Panc1 (cell line): ENCODE measurements at regions not wholly inside any gene's neighbourhood (a gene's known extent, or its start where the extent isn't known, plus 50 kb on each side); places are given as distances from the start of the nearest gene placed in this dataset.

Experiments used
- ATAC-seq: fragments of 200-7000 bp; cut with Tn5 transposase; 2 replicates; pipeline ENCODE4 v1.9.1; 2020; ENCODE audit warnings: mild to moderate bottlenecking, moderate library complexity
- BruUV-seq: library from RNA; stranded (reverse); fragments of 400-500 nt; replicated peaks from 2 replicates; lab custom pipeline; 2021; lab: Mats Ljungman, UMichigan
- CTCF ChIA-PET: fragments of 300-600 bp; sonication (Branson Sonifier 250); formaldehyde crosslinking; loops from one replicate; lab custom pipeline; 2022; ENCODE audit warnings: antibody characterized with exemption; lab: Charles Lee
- POLR2A ChIA-PET: fragments of 300-600 bp; sonication (Branson Sonifier 250); formaldehyde crosslinking; loops from one replicate; lab custom pipeline; 2022; ENCODE audit warnings: antibody characterized with exemption; lab: Charles Lee
- DNase-seq: peaks from one replicate; pipeline ENCODE4 v3.0.0-alpha.2; 2010; ENCODE audit warnings: low read depth, low spot score
- H3K27ac ChIP-seq: 2 replicates; pipeline ENCODE4 v1.5.1; 2011; ENCODE audit warnings: mild to moderate bottlenecking, low read length, inconsistent platforms
- H3K27me3 ChIP-seq: fragments of 200-500 bp; sonication (Bioruptor generic); 2 replicates; pipeline ENCODE4 v1.6.0; 2014; ENCODE audit warnings: low read length, inconsistent platforms; ENCODE audit not compliant: control insufficient read depth, insufficient read depth
- H3K36me3 ChIP-seq: fragments of 200-500 bp; sonication (Bioruptor generic); 2 replicates; pipeline ENCODE4 v1.5.1; 2014; ENCODE audit warnings: inconsistent platforms, mild to moderate bottlenecking, low read length, moderate library complexity; ENCODE audit not compliant: control insufficient read depth, insufficient read depth
- H3K4me1 ChIP-seq: 2 replicates; pipeline ENCODE4 v1.5.1; 2011; ENCODE audit warnings: inconsistent platforms, mild to moderate bottlenecking, low read length, moderate library complexity; ENCODE audit not compliant: control insufficient read depth, insufficient read depth
- H3K4me3 ChIP-seq, 2 experiments: 2 replicates each; pipeline ENCODE4 v1.5.1; 2011 to 2012; ENCODE audit warnings: low read depth in 2 of 2, low read length in 2 of 2, mild to moderate bottlenecking in 2 of 2, inconsistent platforms in 1 of 2, moderate library complexity in 1 of 2
- H3K9me3 ChIP-seq: fragments of 200-500 bp; sonication (Bioruptor generic); 2 replicates; pipeline ENCODE4 v1.5.1; 2014; ENCODE audit warnings: low read depth, mild to moderate bottlenecking, inconsistent platforms, low read length, moderate library complexity; ENCODE audit not compliant: control insufficient read depth, insufficient read depth
- POLR2AphosphoS5 ChIP-seq: IDR thresholded peaks from 2 replicates; pipeline ENCODE4 v1.6.1; 2012; ENCODE audit warnings: mild to moderate bottlenecking, low read depth, low read length, moderate library complexity
- SIN3A ChIP-seq: IDR thresholded peaks from 2 replicates; pipeline ENCODE4 v1.6.1; 2012; ENCODE audit warnings: low read depth, mild to moderate bottlenecking, low read length, moderate library complexity, borderline replicate concordance; ENCODE audit not compliant: insufficient read depth
- TCF7L2 ChIP-seq: IDR thresholded peaks from 2 replicates; pipeline ENCODE4 v1.6.1; 2011; ENCODE audit warnings: mild to moderate bottlenecking, low read depth, low read length, inconsistent platforms
- in situ Hi-C: cut with HindIII; loops from 2 replicates; pipeline ENCODE4 v1.10.0; 2016; ENCODE audit warnings: low sequenced_read_pairs, low pct_unique_long_range_greater_than_20kb
- intact Hi-C: fragments of 100-400 bp; cut with micrococcal nuclease; formaldehyde crosslinking; loops from one replicate; pipeline ENCODE4 v1.10.0; 2022; ENCODE audit not compliant: unreplicated experiment
- TF ChIP-seq, protein P1 (sequence below), 2 experiments: IDR thresholded peaks; 2 replicates each; pipeline ENCODE4 v1.6.1; 2011 to 2012; ENCODE audit warnings: low read depth in 2 of 2, control low read depth in 1 of 2, low read length in 1 of 2, mild to moderate bottlenecking in 1 of 2, moderate library complexity in 1 of 2; ENCODE audit not compliant: insufficient read depth in 1 of 2
- TF ChIP-seq, protein P2 (sequence below): fragments of 450-650 bp; IDR thresholded peaks from 2 replicates; pipeline ENCODE4 v1.5.1; 2017; ENCODE audit warnings: mild to moderate bottlenecking

DNA sequence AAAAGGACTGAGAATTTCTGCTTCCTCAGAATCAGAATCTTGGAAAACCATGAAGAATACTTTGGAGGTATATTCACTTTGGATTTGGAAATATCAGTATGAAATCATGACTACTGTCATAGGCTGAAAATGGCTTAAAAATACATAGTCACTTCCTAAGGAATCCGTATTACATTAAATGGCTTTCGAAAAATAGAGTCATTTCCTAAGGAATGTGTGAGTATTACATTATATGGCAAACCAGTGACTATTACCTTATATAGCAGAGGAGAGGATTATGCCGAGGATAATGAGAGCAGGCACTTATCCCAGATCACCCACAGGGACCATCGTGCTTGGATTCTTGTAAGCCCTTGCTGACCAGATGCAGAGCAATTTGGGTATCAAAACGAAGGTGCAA, 1471.8 kb downstream of the EFNB2 start:
- BruUV-seq, result no TSS peak
- TF ChIP-seq, protein P1, sequence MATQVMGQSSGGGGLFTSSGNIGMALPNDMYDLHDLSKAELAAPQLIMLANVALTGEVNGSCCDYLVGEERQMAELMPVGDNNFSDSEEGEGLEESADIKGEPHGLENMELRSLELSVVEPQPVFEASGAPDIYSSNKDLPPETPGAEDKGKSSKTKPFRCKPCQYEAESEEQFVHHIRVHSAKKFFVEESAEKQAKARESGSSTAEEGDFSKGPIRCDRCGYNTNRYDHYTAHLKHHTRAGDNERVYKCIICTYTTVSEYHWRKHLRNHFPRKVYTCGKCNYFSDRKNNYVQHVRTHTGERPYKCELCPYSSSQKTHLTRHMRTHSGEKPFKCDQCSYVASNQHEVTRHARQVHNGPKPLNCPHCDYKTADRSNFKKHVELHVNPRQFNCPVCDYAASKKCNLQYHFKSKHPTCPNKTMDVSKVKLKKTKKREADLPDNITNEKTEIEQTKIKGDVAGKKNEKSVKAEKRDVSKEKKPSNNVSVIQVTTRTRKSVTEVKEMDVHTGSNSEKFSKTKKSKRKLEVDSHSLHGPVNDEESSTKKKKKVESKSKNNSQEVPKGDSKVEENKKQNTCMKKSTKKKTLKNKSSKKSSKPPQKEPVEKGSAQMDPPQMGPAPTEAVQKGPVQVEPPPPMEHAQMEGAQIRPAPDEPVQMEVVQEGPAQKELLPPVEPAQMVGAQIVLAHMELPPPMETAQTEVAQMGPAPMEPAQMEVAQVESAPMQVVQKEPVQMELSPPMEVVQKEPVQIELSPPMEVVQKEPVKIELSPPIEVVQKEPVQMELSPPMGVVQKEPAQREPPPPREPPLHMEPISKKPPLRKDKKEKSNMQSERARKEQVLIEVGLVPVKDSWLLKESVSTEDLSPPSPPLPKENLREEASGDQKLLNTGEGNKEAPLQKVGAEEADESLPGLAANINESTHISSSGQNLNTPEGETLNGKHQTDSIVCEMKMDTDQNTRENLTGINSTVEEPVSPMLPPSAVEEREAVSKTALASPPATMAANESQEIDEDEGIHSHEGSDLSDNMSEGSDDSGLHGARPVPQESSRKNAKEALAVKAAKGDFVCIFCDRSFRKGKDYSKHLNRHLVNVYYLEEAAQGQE (IDR thresholded peaks at IDR 0.05; ENCODE audit: insufficient read depth in 1 of 2, low read depth in 2 of 2, low read length in 1 of 2), result no peak
- TF ChIP-seq, protein P2, sequence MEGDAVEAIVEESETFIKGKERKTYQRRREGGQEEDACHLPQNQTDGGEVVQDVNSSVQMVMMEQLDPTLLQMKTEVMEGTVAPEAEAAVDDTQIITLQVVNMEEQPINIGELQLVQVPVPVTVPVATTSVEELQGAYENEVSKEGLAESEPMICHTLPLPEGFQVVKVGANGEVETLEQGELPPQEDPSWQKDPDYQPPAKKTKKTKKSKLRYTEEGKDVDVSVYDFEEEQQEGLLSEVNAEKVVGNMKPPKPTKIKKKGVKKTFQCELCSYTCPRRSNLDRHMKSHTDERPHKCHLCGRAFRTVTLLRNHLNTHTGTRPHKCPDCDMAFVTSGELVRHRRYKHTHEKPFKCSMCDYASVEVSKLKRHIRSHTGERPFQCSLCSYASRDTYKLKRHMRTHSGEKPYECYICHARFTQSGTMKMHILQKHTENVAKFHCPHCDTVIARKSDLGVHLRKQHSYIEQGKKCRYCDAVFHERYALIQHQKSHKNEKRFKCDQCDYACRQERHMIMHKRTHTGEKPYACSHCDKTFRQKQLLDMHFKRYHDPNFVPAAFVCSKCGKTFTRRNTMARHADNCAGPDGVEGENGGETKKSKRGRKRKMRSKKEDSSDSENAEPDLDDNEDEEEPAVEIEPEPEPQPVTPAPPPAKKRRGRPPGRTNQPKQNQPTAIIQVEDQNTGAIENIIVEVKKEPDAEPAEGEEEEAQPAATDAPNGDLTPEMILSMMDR, result no peak
- no peak for TF ChIP-seq POLR2AphosphoS5
- TF ChIP-seq TCF7L2, result no peak
- TF ChIP-seq SIN3A, result no peak
- in situ Hi-C loops (no loop called here), intact Hi-C loops (no loop called here)
- no peaks in the 10 kb centered on the region for H3K27me3 ChIP-seq
- ChIA-PET CTCF (no interaction called here), POLR2A (no interaction called here)
- DNase-seq (no peak), ATAC-seq (no peak)
- H3K36me3 ChIP-seq, result no peaks in the 10 kb centered on the region
- H3K9me3 ChIP-seq, result no peaks in the 10 kb centered on the region
- H3K4me3 ChIP-seq, result no peak overlapping the region
- H3K27ac ChIP-seq, result no peak overlapping the region
- no peaks in the 10 kb centered on the region for H3K4me1 ChIP-seq

DNA sequence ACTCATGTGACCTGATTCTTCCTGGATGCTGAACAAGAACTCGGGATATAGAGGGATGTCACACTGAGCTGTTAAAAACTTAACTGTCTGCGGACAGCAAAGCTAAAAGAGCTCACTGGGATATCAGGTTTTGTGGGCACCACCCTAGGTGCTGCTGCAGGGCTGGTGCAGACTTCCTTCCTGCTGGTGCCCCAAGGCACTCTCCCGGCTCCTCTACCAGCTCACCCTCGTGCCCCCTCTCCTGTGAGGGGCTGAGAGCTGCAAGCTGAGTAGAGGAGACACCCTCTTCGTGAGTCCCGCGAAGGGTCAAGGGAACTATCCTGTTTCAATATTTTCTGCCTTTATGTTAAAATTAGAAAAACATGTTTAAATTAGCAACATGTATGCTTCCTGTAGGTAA, 1475.7 kb downstream of the EFNB2 start:
- Histone ChIP-seq H3K4me3 (no peak overlapping the region), H3K36me3 (no peaks in the 10 kb centered on the region), H3K27me3 (no peaks in the 10 kb centered on the region), H3K27ac (no peak overlapping the region), H3K4me1 (no peaks in the 10 kb centered on the region), H3K9me3 (no peaks in the 10 kb centered on the region)
- CTCF ChIA-PET, result no interaction called here
- intact Hi-C loops, result no loop called here
- POLR2A ChIA-PET, result no interaction called here
- BruUV-seq, result no TSS peak
- in situ Hi-C loops, result no loop called here
- ATAC-seq (no peak), DNase-seq (no peak)
- TF ChIP-seq TCF7L2, result no peak
- TF ChIP-seq, protein P1 (IDR thresholded peaks at IDR 0.05; ENCODE audit: insufficient read depth in 1 of 2, low read depth in 2 of 2, low read length in 1 of 2), result no peak
- no peak for TF ChIP-seq SIN3A
- TF ChIP-seq, protein P2, result no peak
- TF ChIP-seq POLR2AphosphoS5, result no peak
